GM18526 (cell line): ENCODE measurements at regions not wholly inside any gene's neighbourhood (a gene's known extent, or its start where the extent isn't known, plus 50 kb on each side); places are given as distances from the start of the nearest gene placed in this dataset.
"Not testable (repeated sequence)": the region's sequence is repeated elsewhere in the genome, so short reads cannot be mapped to it uniquely, and the experiment has no call there.

ENCODE experiments used
- POLR2A ChIP-seq: IDR thresholded peaks from 3 replicates; pipeline ENCODE4 v1.6.1; 2011; ENCODE audit not compliant: insufficient read length; ENCODE audit errors: extremely low read depth

DNA sequence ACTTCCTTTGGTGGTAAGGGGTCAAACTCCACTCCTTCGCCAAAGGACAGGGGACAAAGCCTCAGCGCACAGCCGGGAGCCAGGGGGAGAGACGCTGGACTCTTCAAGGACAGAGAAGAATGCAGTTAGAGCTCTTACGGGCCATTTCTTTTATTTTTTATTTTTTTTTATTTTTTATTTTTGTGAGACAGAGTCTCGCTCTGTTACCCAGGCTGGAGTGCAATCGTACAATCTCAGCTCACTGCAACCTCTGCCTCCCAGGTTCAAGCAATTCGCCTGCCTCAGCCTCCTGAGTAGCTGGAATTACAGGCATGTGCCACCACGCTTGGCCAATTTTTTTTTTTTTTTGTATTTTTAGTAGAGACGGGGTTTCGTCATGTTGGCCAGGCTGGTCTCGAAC is 93.2 kb upstream of the RPH3AL start, which contains the start of gene RFLNB:
Gene RFLNB, minus strand, starts transcription at position 101 of the 400 bp plus-strand sequence.
- not testable (repeated sequence) for TF ChIP-seq POLR2A

DNA sequence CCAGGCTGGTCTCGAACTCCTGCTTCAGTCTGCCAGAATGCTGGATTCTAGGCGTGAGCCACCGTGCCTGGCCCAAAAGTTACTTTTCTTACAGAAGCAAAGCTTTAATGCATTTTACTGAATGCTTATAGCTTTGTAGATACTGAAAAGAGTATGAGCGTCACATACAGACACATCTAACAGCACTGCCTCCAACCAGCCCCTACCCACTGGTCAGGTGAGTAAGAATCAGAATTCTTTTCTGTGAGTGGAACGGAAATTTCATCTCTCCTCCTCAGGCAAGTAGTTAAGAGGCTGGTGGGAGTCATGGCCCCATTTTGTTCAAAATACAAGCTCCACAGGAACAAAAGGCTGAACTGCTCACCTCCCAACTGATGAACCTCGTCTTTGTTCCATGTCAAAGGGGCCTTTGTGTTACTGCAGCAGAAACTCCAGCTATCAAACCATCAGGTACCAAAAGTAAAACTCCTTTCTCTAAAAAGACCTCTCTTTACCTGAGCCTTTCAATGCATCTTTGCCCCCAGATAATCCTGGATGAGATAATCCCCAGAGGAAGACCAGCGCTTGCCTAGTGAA is 92.4 kb upstream of the RPH3AL start:
- TF ChIP-seq POLR2A: no peak

- TF ChIP-seq POLR2A: no peak
These were observed 90.5 kb upstream of the RPH3AL start for GRCh38 chr17:443109-443508.

GRCh38 chr17:441155-441950 is 88.7 kb upstream of the RPH3AL start:
- no peak for TF ChIP-seq POLR2A

DNA sequence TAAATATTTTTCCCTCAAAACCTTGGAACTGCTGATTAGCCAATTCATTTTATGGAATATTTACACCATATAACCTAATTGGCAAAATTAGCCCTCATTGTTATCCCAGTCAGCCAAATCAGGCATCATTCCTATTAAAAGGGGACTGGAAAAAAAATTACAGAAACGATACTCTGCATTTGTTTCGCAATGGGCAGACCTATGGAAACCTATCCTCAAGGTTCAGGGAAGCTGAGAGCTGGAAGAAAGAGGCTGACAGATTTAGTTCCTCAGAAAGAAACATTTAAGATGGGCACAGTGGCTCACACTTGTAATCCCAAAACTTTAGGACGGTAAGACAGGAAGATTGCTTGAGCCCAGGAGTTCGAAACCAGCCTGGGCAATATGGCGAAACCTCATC is 85.6 kb upstream of the RPH3AL start:
- no peak for TF ChIP-seq POLR2A

DNA sequence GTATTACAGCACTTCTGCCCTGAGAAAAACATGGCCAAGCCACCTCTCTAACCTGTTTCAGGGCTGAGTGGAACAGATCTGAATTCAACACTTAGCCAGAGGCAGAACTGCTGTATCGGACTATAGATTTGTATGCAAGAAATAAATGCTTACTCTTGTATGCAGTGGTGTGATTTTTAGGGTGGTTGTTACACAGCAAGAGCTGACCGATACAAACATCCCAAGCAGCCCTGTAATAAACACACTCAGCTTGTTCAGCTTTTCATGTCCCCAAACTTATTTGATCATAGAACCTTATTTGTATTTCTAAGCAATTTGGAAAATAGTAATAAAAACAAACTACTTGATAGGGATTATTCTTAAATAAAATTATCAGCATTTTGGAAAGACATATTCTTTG is 84.9 kb upstream of the RPH3AL start:
- no peak for TF ChIP-seq POLR2A

- no peak for TF ChIP-seq POLR2A
These were observed 84.0 kb upstream of the RPH3AL start for GRCh38 chr17:436571-436970.

DNA sequence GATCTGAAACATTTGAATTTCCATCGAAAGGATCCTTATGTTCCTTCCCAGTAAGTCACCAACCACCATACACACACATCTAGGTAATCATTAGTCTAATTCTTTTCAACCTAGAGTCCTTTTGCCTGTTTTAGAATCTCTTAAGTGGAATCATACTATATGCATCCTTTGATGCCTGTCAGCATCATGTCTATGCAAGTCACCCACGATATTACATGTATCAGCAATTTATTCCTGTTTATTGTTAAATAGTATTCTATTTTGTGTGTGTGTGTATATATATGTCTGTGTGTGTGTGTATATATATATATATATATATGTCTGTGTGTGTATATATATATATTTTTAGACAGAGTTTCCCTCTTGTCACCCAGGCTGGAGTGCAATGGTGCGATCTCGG is 78.9 kb upstream of the RPH3AL start:
- no peak for TF ChIP-seq POLR2A

DNA sequence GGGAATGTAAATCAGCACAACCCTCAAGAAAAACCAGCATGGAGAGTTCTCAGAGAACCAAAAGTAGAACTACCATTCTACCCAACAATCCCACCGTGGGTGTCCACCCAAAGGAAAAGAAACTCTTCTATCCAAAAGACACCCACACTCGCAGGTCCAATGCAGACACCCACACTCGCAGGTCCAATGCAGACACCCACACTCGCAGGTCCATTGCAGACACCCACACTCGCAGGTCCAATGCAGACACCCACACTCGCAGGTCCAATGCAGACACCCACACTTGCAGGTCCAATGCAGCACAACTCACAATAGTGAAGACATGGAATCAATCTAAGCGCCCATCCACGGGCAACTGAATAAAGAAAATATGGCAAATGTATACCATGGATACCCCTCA is 77.0 kb upstream of the RPH3AL start:
- no peak for TF ChIP-seq POLR2A

- no peak for TF ChIP-seq POLR2A
These were observed 75.8 kb upstream of the RPH3AL start for GRCh38 chr17:428414-428813.

- no peak for TF ChIP-seq POLR2A
These were observed 75.3 kb upstream of the RPH3AL start for GRCh38 chr17:427891-428290.

GRCh38 chr17:427327-427726 is 74.7 kb upstream of the RPH3AL start:
- TF ChIP-seq POLR2A: no peak

- TF ChIP-seq POLR2A: no peak
These were observed 69.8 kb upstream of the RPH3AL start for GRCh38 chr17:422196-422930.

GRCh38 chr17:420479-421175 is 68.0 kb upstream of the RPH3AL start:
- no peak for TF ChIP-seq POLR2A

GRCh38 chr17:419073-419735 is 66.6 kb upstream of the RPH3AL start:
- no peak for TF ChIP-seq POLR2A
